ENCODE measurements at regions not wholly inside any gene's neighbourhood (a gene's known extent, or its start where the extent isn't known, plus 50 kb on each side); places are given as distances from the start of the nearest gene placed in this dataset.

GRCh38 chr13:79780240-79780639, 299.3 kb downstream of the NDFIP2 start:
- no peaks in the 10 kb centered on the region for H3K36me3 Mint-ChIP-seq
- H3K9me3 Mint-ChIP-seq = no peaks in the 10 kb centered on the region
- no peaks in the 10 kb centered on the region for H3K27me3 Mint-ChIP-seq
- no peak for ATAC-seq (ENCODE audit: low read depth in 2 of 2)
- no peak overlapping the region for H3K27ac Mint-ChIP-seq
- no peak for DNase-seq
- H3K4me1 Mint-ChIP-seq = no peaks in the 10 kb centered on the region
- no peak overlapping the region for H3K4me3 Mint-ChIP-seq

GRCh38 chr13:79779761-79780160, 298.8 kb downstream of the NDFIP2 start:
- Mint-ChIP-seq H3K4me3 (no peak overlapping the region), H3K27ac (peak overlapping the region in 1 of 6 donors; percentile 52), H3K36me3 (no peaks in the 10 kb centered on the region), H3K9me3 (no peaks in the 10 kb centered on the region), H3K27me3 (no peaks in the 10 kb centered on the region), H3K4me1 (no peaks in the 10 kb centered on the region)
- no peak for ATAC-seq (ENCODE audit: low read depth in 2 of 2)
- no peak for DNase-seq

- H3K4me3 Mint-ChIP-seq = no peak overlapping the region
- no peak for ATAC-seq (ENCODE audit: low read depth in 2 of 2)
- no peak for DNase-seq
- no peaks in the 10 kb centered on the region for H3K36me3 Mint-ChIP-seq
- H3K27me3 Mint-ChIP-seq = no peaks in the 10 kb centered on the region
- no peaks in the 10 kb centered on the region for H3K9me3 Mint-ChIP-seq
- no peak overlapping the region for H3K27ac Mint-ChIP-seq
- no peaks in the 10 kb centered on the region for H3K4me1 Mint-ChIP-seq
Observed at GRCh38 chr13:79778741-79779460, 297.9 kb downstream of the NDFIP2 start.

GRCh38 chr13:79777504-79777903, 296.5 kb downstream of the NDFIP2 start:
- no peak overlapping the region for H3K27ac Mint-ChIP-seq
- H3K27me3 Mint-ChIP-seq = no peaks in the 10 kb centered on the region
- H3K36me3 Mint-ChIP-seq = no peaks in the 10 kb centered on the region
- no peaks in the 10 kb centered on the region for H3K9me3 Mint-ChIP-seq
- no peak for DNase-seq
- H3K4me3 Mint-ChIP-seq = no peak overlapping the region
- H3K4me1 Mint-ChIP-seq = no peaks in the 10 kb centered on the region
- ATAC-seq (ENCODE audit: low read depth in 2 of 2) = no peak

- no peak overlapping the region for H3K27ac Mint-ChIP-seq
- no peak overlapping the region for H3K4me3 Mint-ChIP-seq
- H3K9me3 Mint-ChIP-seq = peaks cover 0 to 7% (median 0%) of the 10 kb centered on the region in 7 donors
- H3K27me3 Mint-ChIP-seq = no peaks in the 10 kb centered on the region
- ATAC-seq (ENCODE audit: low read depth in 2 of 2) = no peak
- no peak for DNase-seq
- H3K36me3 Mint-ChIP-seq = peaks cover 0 to under 1% of the 10 kb centered on the region in 2 donors
- no peaks in the 10 kb centered on the region for H3K4me1 Mint-ChIP-seq
Observed at GRCh38 chr13:79776531-79777295, 295.8 kb downstream of the NDFIP2 start.

DNA sequence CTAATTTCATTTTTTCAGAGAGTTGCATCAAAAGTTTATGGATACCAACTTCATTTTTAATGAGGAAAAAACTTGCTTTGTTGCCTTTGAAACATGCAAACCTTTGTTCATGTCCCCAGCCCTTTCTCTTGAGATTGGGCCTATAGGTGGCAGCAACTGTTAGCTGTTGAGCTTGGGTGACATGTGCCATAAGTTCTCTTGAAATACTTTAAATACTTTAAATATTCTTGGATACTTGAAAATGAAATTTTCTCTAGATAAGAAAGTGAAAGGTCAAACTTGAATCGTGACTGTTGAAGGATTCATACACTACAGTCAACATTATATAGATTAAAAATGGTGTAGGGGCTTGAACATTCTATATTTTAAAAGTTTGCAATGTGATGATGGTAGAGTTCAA, 294.9 kb downstream of the NDFIP2 start:
- Mint-ChIP-seq H3K4me1 (no peaks in the 10 kb centered on the region), H3K36me3 (peaks cover 0 to 5% of the 10 kb centered on the region in 2 donors), H3K27me3 (no peaks in the 10 kb centered on the region), H3K4me3 (no peak overlapping the region), H3K27ac (no peak overlapping the region), H3K9me3 (peaks cover under 1 to 13% (median 5%) of the 10 kb centered on the region in 7 donors)
- peak in 1 of 2 donors; percentile 30 for ATAC-seq (ENCODE audit: low read depth in 2 of 2)
- DNase-seq = peak; percentile 12

GRCh38 chr13:79772811-79773210, 291.9 kb downstream of the NDFIP2 start:
- peaks cover 0 to 5% of the 10 kb centered on the region in 2 donors for H3K36me3 Mint-ChIP-seq
- no peaks in the 10 kb centered on the region for H3K4me1 Mint-ChIP-seq
- H3K27ac Mint-ChIP-seq = no peak overlapping the region
- H3K4me3 Mint-ChIP-seq = no peak overlapping the region
- ATAC-seq (ENCODE audit: low read depth in 2 of 2) = no peak
- peaks cover 2 to 13% (median 5%) of the 10 kb centered on the region in 7 donors for H3K9me3 Mint-ChIP-seq
- H3K27me3 Mint-ChIP-seq = no peaks in the 10 kb centered on the region
- no peak for DNase-seq

GRCh38 chr13:79771493-79771892, 290.5 kb downstream of the NDFIP2 start:
- peaks cover 2 to 13% (median 5%) of the 10 kb centered on the region in 7 donors for H3K9me3 Mint-ChIP-seq
- H3K36me3 Mint-ChIP-seq = peaks cover 0 to 5% of the 10 kb centered on the region in 2 donors
- H3K27me3 Mint-ChIP-seq = no peaks in the 10 kb centered on the region
- ATAC-seq (ENCODE audit: low read depth in 2 of 2) (no peak), DNase-seq (no peak)
- no peaks in the 10 kb centered on the region for H3K4me1 Mint-ChIP-seq
- no peak overlapping the region for H3K27ac Mint-ChIP-seq
- H3K4me3 Mint-ChIP-seq = no peak overlapping the region

DNA sequence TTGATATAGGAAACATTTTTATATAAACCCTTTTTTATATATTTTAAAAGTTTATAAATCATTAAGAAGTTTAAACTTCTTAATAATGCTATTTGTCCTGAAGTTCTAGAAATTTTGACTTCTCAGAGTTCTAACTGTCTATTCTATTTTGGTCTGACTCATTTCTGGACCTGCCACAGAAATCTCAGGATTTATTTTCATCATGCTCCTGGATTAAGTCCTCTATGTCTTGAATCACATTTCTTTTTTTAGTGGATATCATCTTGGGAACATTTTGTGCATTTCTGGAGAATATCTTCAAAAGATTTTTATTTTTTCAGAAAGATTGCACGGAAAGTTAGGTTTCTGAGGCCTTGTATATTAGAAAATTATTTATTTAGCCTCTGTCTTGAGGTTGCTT, 289.1 kb downstream of the NDFIP2 start:
- Mint-ChIP-seq H3K4me3 (no peak overlapping the region), H3K27me3 (peaks cover 0 to 7% (median 0%) of the 10 kb centered on the region in 3 donors), H3K36me3 (peaks cover 0 to 5% of the 10 kb centered on the region in 2 donors), H3K4me1 (no peaks in the 10 kb centered on the region), H3K9me3 (peaks cover 2 to 17% (median 5%) of the 10 kb centered on the region in 7 donors), H3K27ac (no peak overlapping the region)
- no peak for DNase-seq
- ATAC-seq (ENCODE audit: low read depth in 2 of 2) = no peak

- Mint-ChIP-seq H3K4me3 (no peak overlapping the region), H3K27ac (no peak overlapping the region), H3K36me3 (peaks cover 0 to 5% of the 10 kb centered on the region in 2 donors), H3K9me3 (peaks cover 2 to 13% (median 5%) of the 10 kb centered on the region in 7 donors), H3K4me1 (no peaks in the 10 kb centered on the region), H3K27me3 (peaks cover 0 to 7% (median 0%) of the 10 kb centered on the region in 3 donors)
- no peak for ATAC-seq (ENCODE audit: low read depth in 2 of 2)
- DNase-seq = no peak
Observed at GRCh38 chr13:79767126-79767525, 286.2 kb downstream of the NDFIP2 start.

GRCh38 chr13:79765331-79765730, 284.4 kb downstream of the NDFIP2 start:
- ATAC-seq (ENCODE audit: low read depth in 2 of 2) = no peak
- no peak for DNase-seq
- H3K4me1 Mint-ChIP-seq = no peaks in the 10 kb centered on the region
- H3K4me3 Mint-ChIP-seq = no peak overlapping the region
- H3K36me3 Mint-ChIP-seq = no peaks in the 10 kb centered on the region
- H3K9me3 Mint-ChIP-seq = peaks cover 0 to 7% (median 1%) of the 10 kb centered on the region in 7 donors
- no peak overlapping the region for H3K27ac Mint-ChIP-seq
- H3K27me3 Mint-ChIP-seq = peaks cover 0 to 7% (median 0%) of the 10 kb centered on the region in 3 donors

DNA sequence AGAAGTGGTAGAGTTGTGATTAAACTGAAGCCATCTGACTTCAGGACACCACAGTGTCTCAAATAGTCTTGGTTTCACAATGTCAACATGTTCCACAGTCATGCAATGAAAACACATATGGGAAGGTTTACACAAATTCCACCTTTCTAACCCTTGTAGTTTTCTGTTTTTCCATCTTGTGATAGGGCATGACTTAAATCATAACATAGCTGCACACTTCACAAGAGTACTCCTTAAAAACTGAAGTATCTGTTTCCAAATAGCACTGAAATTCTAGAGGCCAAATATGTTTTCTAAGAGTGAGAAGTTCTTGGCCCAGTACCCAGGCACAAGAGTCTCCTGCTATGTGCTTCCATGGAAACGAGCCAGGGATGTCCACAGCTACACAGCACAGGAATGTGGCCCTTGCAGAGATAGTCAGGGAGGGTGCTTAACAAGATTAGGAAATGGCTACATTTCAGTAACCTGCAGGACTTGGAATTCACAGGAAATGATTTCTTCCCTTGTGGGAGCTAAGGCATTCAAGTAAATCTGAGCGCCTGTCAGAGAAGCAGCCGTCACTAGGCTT, 269.1 kb downstream of the NDFIP2 start:
- DNase-seq (no peak), ATAC-seq (ENCODE audit: low read depth in 2 of 2) (no peak)
- H3K4me1 Mint-ChIP-seq = no peaks in the 10 kb centered on the region
- peaks cover 0 to 7% (median 4%) of the 10 kb centered on the region in 3 donors for H3K27me3 Mint-ChIP-seq
- H3K27ac Mint-ChIP-seq = no peak overlapping the region
- H3K4me3 Mint-ChIP-seq = no peak overlapping the region
- peaks cover 0 to 1% (median 0%) of the 10 kb centered on the region in 7 donors for H3K9me3 Mint-ChIP-seq
- H3K36me3 Mint-ChIP-seq = no peaks in the 10 kb centered on the region

GRCh38 chr13:79749566-79749965, 268.6 kb downstream of the NDFIP2 start:
- H3K4me1 Mint-ChIP-seq = no peaks in the 10 kb centered on the region
- DNase-seq = no peak
- peaks cover 0 to 7% (median 4%) of the 10 kb centered on the region in 3 donors for H3K27me3 Mint-ChIP-seq
- no peak overlapping the region for H3K4me3 Mint-ChIP-seq
- no peak overlapping the region for H3K27ac Mint-ChIP-seq
- H3K9me3 Mint-ChIP-seq = peaks cover 0 to 1% (median 0%) of the 10 kb centered on the region in 7 donors
- ATAC-seq (ENCODE audit: low read depth in 2 of 2) = no peak
- no peaks in the 10 kb centered on the region for H3K36me3 Mint-ChIP-seq

- DNase-seq = no peak
- H3K36me3 Mint-ChIP-seq = no peaks in the 10 kb centered on the region
- peaks cover 0 to 1% (median 0%) of the 10 kb centered on the region in 7 donors for H3K9me3 Mint-ChIP-seq
- no peak for ATAC-seq (ENCODE audit: low read depth in 2 of 2)
- H3K27me3 Mint-ChIP-seq = peaks cover 0 to 7% (median 0%) of the 10 kb centered on the region in 3 donors
- no peaks in the 10 kb centered on the region for H3K4me1 Mint-ChIP-seq
- H3K27ac Mint-ChIP-seq = no peak overlapping the region
- H3K4me3 Mint-ChIP-seq = no peak overlapping the region
Observed at GRCh38 chr13:79745081-79745480, 264.1 kb downstream of the NDFIP2 start.
